Skeletal muscle satellite cell (primary cell): ENCODE measurements at regions not wholly inside any gene's neighbourhood (a gene's known extent, or its start where the extent isn't known, plus 50 kb on each side); places are given as distances from the start of the nearest gene placed in this dataset.

Source experiments
- H3K27me3 ChIP-seq: 2 replicates; pipeline ENCODE4 v1.7.0; 2013; ENCODE audit warnings: low read length; ENCODE audit not compliant: control insufficient read depth, insufficient read depth
- H3K36me3 ChIP-seq: 2 replicates; pipeline ENCODE4 v1.7.0; 2013; ENCODE audit warnings: mild to moderate bottlenecking, control low read depth, low read length; ENCODE audit not compliant: insufficient read depth
- H3K4me1 ChIP-seq: 2 replicates; pipeline ENCODE4 v1.7.0; 2013; ENCODE audit warnings: low read length; ENCODE audit not compliant: control insufficient read depth, insufficient read depth
- H3K4me2 ChIP-seq: 2 replicates; pipeline ENCODE4 v1.7.0; 2013; ENCODE audit warnings: mild to moderate bottlenecking, low read length
- H3K4me3 ChIP-seq: 2 replicates; pipeline ENCODE4 v1.7.0; 2013; ENCODE audit warnings: low read length
- H3K9ac ChIP-seq: 2 replicates; pipeline ENCODE4 v1.7.0; 2013; ENCODE audit warnings: mild to moderate bottlenecking, low read depth, low read length, moderate library complexity
- H3K9me3 ChIP-seq: replicated peaks from 2 replicates; pipeline ENCODE4 v1.7.0; 2013; ENCODE audit warnings: mild to moderate bottlenecking, control low read depth, low read length

- Histone ChIP-seq H3K36me3 (no peaks in the 10 kb centered on the region), H3K4me3 (no peak overlapping the region), H3K27me3 (no peaks in the 10 kb centered on the region), H3K4me1 (no peaks in the 10 kb centered on the region), H3K4me2 (no peak overlapping the region), H3K9ac (no peak overlapping the region), H3K9me3 (peaks cover 7% of the 10 kb centered on the region)
Observed at GRCh38 chr18:78321402-78321801, 658.2 kb upstream of the SALL3 start.

DNA sequence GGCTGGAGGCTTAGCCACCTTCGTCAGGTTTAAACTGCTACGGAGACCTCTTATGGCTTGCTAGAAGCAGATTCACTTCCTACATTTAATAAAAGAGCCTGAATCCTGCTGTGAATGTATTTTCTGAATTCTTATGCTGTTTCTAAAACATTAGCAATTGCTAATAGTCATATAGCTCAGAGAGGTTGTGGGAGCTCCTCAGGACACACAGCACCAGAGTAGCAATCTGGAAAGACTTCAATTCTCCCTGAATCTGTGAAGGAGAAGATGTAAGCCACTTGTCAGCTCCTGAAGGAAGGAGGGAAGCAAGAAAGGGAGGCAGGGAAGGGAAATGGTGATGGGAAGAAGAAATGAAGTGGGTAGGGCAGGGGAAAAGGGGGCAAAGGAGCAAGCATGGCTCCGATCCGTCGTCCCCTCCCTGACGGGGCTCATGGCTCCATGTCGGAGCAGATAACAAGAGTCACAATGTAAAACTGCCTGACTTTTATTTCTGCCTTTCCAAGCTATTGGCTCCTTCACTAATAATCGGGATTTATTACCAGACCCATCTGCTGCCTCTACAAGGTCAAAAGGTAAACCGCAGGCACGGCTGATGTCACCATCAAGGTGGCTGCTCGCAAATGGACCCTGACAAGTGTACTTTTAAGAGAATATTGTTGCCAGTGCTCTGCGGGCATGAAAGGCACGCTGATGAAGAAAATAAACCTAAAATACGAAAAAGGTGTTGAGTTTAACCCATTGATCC, 656.0 kb upstream of the SALL3 start:
- no peak overlapping the region for H3K4me3 ChIP-seq
- H3K36me3 ChIP-seq, result no peaks in the 10 kb centered on the region
- no peaks in the 10 kb centered on the region for H3K27me3 ChIP-seq
- no peak overlapping the region for H3K9ac ChIP-seq
- no peak overlapping the region for H3K4me2 ChIP-seq
- peaks cover 11% of the 10 kb centered on the region for H3K9me3 ChIP-seq
- H3K4me1 ChIP-seq, result no peaks in the 10 kb centered on the region

GRCh38 chr18:78327643-78328042, 652.0 kb upstream of the SALL3 start:
- Histone ChIP-seq H3K9me3 (peaks cover 6% of the 10 kb centered on the region), H3K4me1 (no peaks in the 10 kb centered on the region), H3K4me3 (no peak overlapping the region), H3K9ac (no peak overlapping the region), H3K4me2 (no peak overlapping the region), H3K27me3 (no peaks in the 10 kb centered on the region), H3K36me3 (no peaks in the 10 kb centered on the region)

GRCh38 chr18:78330766-78331165, 648.9 kb upstream of the SALL3 start:
- Histone ChIP-seq H3K4me2 (no peak overlapping the region), H3K9me3 (peaks cover 20% of the 10 kb centered on the region), H3K36me3 (no peaks in the 10 kb centered on the region), H3K4me1 (no peaks in the 10 kb centered on the region), H3K9ac (no peak overlapping the region), H3K4me3 (no peak overlapping the region), H3K27me3 (no peaks in the 10 kb centered on the region)

DNA sequence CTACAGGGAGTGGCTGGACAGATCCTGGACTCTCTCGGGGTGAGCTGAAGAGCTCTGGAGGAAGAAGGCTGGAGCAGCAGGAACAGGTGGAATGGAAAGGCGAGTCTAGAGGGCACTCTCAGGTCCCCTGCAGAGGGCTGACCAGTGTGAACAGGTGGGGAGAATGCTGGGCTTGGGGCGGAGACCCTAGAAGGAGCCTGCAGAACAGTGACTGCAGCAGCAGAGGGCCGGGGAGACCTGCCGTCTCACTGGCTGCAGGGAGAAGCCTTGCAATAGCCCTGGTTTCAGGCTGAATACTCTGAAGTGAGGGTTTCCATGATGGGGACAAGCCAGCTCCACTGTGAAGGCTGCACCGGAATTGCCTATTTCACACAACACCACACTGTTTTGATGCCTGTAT, 626.7 kb upstream of the SALL3 start:
- H3K27me3 ChIP-seq, result no peaks in the 10 kb centered on the region
- peaks cover 7% of the 10 kb centered on the region for H3K9me3 ChIP-seq
- H3K36me3 ChIP-seq, result no peaks in the 10 kb centered on the region
- H3K9ac ChIP-seq, result no peak overlapping the region
- no peak overlapping the region for H3K4me3 ChIP-seq
- H3K4me1 ChIP-seq, result no peaks in the 10 kb centered on the region
- H3K4me2 ChIP-seq, result no peak overlapping the region

DNA sequence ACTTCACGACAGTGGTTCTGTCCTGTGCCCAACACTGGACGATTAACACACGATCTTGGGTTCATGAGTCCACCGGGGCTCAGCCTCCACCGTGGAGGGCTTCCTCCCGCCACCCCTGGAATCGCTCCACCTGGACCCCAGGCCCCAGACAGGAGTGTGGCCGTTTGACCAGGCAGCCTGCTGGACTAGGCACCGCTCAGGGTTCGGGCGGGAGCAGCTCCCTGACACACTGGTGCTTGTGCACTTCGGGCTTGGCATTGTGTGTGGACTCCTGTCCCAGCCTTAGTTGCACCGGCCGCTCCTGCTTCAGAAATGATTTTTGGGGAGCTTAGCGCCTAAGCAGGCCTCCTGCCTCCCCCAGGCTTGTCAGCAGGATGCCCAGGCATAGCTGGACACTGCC, 617.4 kb upstream of the SALL3 start:
- Histone ChIP-seq H3K27me3 (no peaks in the 10 kb centered on the region), H3K36me3 (no peaks in the 10 kb centered on the region), H3K4me2 (no peak overlapping the region), H3K9ac (no peak overlapping the region), H3K9me3 (peaks cover 8% of the 10 kb centered on the region), H3K4me3 (no peak overlapping the region), H3K4me1 (no peaks in the 10 kb centered on the region)

GRCh38 chr18:78363556-78364387, 615.8 kb upstream of the SALL3 start:
- Histone ChIP-seq H3K9ac (no peak overlapping the region), H3K4me3 (no peak overlapping the region), H3K4me2 (no peak overlapping the region), H3K9me3 (peaks cover 8% of the 10 kb centered on the region), H3K4me1 (no peaks in the 10 kb centered on the region), H3K27me3 (no peaks in the 10 kb centered on the region), H3K36me3 (no peaks in the 10 kb centered on the region)

- H3K9ac ChIP-seq, result no peak overlapping the region
- H3K27me3 ChIP-seq, result no peaks in the 10 kb centered on the region
- H3K36me3 ChIP-seq, result no peaks in the 10 kb centered on the region
- no peak overlapping the region for H3K4me2 ChIP-seq
- H3K9me3 ChIP-seq, result peaks cover 8% of the 10 kb centered on the region
- no peak overlapping the region for H3K4me3 ChIP-seq
- H3K4me1 ChIP-seq, result no peaks in the 10 kb centered on the region
Observed at GRCh38 chr18:78364388-78364960, 615.1 kb upstream of the SALL3 start.

DNA sequence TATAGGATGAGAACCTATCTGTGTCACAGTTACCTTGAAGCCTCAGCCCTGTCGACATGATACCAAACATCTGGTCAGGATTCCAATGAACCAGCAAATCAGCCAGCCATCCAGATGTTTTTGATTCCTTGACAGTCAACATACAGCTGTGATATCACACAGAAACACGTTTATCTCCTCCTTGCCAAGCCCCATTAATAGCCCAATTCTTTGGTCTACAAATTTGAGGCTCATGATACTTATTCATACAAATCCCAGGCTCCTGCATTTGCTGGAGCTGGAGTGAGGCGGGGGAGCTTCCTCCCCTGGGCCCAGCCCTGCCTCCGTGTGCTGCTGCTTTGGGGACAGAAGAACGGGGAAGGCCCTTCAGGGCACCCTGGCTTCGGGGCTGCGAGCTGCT, 611.6 kb upstream of the SALL3 start:
- Histone ChIP-seq H3K9ac (no peak overlapping the region), H3K4me1 (no peaks in the 10 kb centered on the region), H3K4me3 (no peak overlapping the region), H3K27me3 (no peaks in the 10 kb centered on the region), H3K9me3 (peaks cover 8% of the 10 kb centered on the region), H3K36me3 (no peaks in the 10 kb centered on the region), H3K4me2 (no peak overlapping the region)

GRCh38 chr18:78368726-78369125, 610.9 kb upstream of the SALL3 start:
- H3K4me3 ChIP-seq, result no peak overlapping the region
- H3K36me3 ChIP-seq, result no peaks in the 10 kb centered on the region
- H3K9me3 ChIP-seq, result peaks cover 8% of the 10 kb centered on the region
- H3K4me2 ChIP-seq, result no peak overlapping the region
- no peak overlapping the region for H3K9ac ChIP-seq
- H3K4me1 ChIP-seq, result no peaks in the 10 kb centered on the region
- no peaks in the 10 kb centered on the region for H3K27me3 ChIP-seq

DNA sequence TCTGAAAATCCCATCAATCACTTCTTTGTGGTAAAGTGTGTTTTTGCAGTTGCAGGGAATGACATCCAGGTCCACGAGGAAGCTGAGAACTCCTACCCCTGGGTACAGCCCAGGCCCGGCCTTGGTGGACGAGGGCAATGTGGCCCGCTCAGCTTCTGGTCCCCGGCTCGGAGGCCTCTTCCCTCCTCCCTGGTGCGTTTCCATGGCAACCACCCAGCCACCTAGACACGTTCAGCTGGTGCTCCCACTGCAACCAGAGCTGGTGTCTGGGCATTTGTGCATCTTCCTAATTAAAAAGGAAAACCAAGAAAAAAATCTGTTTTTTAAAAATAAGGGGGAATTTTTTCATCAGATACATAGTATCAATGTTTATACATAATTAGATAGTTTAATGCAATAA, 603.6 kb upstream of the SALL3 start:
- Histone ChIP-seq H3K36me3 (no peaks in the 10 kb centered on the region), H3K4me1 (no peaks in the 10 kb centered on the region), H3K4me2 (no peak overlapping the region), H3K27me3 (no peaks in the 10 kb centered on the region), H3K9me3 (peaks cover 11% of the 10 kb centered on the region), H3K9ac (no peak overlapping the region), H3K4me3 (no peak overlapping the region)
